ENCODE measurements at regions not wholly inside any gene's neighbourhood (a gene's known extent, or its start where the extent isn't known, plus 50 kb on each side); places are given as distances from the start of the nearest gene placed in this dataset.

DNA sequence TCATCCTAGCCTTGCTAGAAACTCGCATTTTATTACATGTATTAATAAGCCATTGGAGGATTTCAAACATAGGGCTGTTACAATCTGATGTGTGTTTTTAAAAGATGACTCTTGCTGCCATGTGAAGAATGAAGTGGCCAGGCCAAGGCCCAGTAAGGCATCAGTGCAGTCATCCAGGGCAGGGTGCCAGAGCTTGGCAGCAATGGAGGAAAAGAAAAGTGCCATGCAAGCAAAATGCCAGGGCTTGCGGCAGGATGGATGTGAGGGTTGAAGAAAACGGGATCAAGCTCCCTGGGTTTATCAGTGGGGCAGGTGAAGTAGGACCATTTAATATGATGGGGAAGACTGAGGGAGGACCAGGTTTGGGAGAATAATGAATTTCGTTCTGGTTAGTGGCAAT, 183.6 kb downstream of the MINAR1 start:
- TF ChIP-seq, protein P1, sequence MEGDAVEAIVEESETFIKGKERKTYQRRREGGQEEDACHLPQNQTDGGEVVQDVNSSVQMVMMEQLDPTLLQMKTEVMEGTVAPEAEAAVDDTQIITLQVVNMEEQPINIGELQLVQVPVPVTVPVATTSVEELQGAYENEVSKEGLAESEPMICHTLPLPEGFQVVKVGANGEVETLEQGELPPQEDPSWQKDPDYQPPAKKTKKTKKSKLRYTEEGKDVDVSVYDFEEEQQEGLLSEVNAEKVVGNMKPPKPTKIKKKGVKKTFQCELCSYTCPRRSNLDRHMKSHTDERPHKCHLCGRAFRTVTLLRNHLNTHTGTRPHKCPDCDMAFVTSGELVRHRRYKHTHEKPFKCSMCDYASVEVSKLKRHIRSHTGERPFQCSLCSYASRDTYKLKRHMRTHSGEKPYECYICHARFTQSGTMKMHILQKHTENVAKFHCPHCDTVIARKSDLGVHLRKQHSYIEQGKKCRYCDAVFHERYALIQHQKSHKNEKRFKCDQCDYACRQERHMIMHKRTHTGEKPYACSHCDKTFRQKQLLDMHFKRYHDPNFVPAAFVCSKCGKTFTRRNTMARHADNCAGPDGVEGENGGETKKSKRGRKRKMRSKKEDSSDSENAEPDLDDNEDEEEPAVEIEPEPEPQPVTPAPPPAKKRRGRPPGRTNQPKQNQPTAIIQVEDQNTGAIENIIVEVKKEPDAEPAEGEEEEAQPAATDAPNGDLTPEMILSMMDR (IDR thresholded peaks at IDR 0.05) = no peak
- TF ChIP-seq EP300 (IDR thresholded peaks at IDR 0.05) = no peak
